ENCODE measurements at regions not wholly inside any gene's neighbourhood (a gene's known extent, or its start where the extent isn't known, plus 50 kb on each side); places are given as distances from the start of the nearest gene placed in this dataset.

DNA sequence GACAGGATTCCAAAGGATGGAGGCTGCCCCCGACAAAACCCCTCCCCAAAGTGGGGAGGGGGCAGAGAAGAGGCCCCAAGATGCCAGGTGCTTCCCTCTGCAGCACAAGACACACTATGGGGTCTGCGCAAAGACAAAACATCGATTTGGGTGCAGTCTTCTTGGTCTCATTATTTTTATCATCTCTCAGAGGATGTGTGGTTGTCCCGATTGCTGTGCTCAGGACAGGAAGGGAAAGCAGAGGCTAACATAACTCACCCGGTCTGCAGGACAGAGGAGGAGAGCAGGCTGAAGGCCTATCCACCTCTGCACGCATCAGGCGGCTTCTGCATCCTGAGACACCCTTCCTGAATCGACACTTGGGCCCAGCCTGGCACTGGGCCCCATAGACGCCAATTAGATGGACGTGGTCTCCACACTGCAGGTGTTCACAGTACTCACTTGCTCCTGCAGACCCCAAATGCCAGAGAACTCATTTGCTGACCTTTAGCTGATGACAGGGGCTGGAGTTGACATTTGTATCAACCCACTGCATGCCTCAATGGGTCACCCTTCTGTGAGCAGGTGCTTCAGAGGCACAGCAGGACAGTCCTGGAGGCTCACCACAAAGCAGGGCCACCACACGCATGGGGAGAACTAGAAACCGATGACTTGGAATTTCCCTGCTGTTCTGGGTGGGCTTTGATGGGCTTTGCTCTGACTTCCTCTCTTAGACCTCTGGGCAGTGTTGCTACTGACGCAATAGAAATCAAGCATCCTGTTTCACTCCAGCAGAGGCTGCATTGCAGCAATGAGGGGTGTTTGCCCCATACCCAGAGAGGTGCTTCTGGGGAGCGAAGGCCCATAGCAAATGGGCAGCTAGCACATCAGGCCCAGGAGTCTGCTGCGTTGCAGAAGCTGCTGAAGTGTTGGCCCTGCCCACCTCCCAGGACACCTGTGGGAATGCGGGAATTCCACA, 96.3 kb upstream of the ENPP6 start:
- DNase-seq (ENCODE audit: low read depth, low spot score) (no peak), ATAC-seq (no peak)
- ChIA-PET POLR2A (no interaction called here), CTCF (no interaction called here)
- intact Hi-C loops (cut with micrococcal nuclease; ENCODE audit: unreplicated experiment), result no loop called here
- no peaks in the 10 kb centered on the region for H3K9me3 ChIP-seq (ENCODE audit: control insufficient read depth, insufficient read depth, low read depth, low read length)
- H3K4me3 ChIP-seq (ENCODE audit: low read depth in 2 of 2, low read length in 2 of 2), result no peak overlapping the region
- in situ Hi-C loops (cut with HindIII; ENCODE audit: low pct_unique_long_range_greater_than_20kb, low sequenced_read_pairs), result no loop called here
- H3K27ac ChIP-seq (ENCODE audit: low read length), result no peak overlapping the region
- no peaks in the 10 kb centered on the region for H3K27me3 ChIP-seq (ENCODE audit: control insufficient read depth, insufficient read depth, low read length)
- no peaks in the 10 kb centered on the region for H3K36me3 ChIP-seq (ENCODE audit: control insufficient read depth, insufficient read depth, low read length)
- BruUV-seq (replicated peaks), result no TSS peak
- no peaks in the 10 kb centered on the region for H3K4me1 ChIP-seq (ENCODE audit: control insufficient read depth, insufficient read depth, low read length)
- TF ChIP-seq, protein P1, sequence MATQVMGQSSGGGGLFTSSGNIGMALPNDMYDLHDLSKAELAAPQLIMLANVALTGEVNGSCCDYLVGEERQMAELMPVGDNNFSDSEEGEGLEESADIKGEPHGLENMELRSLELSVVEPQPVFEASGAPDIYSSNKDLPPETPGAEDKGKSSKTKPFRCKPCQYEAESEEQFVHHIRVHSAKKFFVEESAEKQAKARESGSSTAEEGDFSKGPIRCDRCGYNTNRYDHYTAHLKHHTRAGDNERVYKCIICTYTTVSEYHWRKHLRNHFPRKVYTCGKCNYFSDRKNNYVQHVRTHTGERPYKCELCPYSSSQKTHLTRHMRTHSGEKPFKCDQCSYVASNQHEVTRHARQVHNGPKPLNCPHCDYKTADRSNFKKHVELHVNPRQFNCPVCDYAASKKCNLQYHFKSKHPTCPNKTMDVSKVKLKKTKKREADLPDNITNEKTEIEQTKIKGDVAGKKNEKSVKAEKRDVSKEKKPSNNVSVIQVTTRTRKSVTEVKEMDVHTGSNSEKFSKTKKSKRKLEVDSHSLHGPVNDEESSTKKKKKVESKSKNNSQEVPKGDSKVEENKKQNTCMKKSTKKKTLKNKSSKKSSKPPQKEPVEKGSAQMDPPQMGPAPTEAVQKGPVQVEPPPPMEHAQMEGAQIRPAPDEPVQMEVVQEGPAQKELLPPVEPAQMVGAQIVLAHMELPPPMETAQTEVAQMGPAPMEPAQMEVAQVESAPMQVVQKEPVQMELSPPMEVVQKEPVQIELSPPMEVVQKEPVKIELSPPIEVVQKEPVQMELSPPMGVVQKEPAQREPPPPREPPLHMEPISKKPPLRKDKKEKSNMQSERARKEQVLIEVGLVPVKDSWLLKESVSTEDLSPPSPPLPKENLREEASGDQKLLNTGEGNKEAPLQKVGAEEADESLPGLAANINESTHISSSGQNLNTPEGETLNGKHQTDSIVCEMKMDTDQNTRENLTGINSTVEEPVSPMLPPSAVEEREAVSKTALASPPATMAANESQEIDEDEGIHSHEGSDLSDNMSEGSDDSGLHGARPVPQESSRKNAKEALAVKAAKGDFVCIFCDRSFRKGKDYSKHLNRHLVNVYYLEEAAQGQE (IDR thresholded peaks at IDR 0.05; ENCODE audit: insufficient read depth in 1 of 2, low read depth in 2 of 2, low read length in 1 of 2), result no peak
- TF ChIP-seq CTCF (IDR thresholded peaks at IDR 0.05) (no peak), POLR2AphosphoS5 (IDR thresholded peaks at IDR 0.05; ENCODE audit: low read depth, low read length) (no peak), SIN3A (IDR thresholded peaks at IDR 0.05; ENCODE audit: borderline replicate concordance, insufficient read depth, low read depth, low read length) (no peak), TCF7L2 (IDR thresholded peaks at IDR 0.05; ENCODE audit: low read depth, low read length) (no peak)

GRCh38 chr4:184313058-184313581, 95.4 kb upstream of the ENPP6 start:
- Histone ChIP-seq H3K4me1 (ENCODE audit: control insufficient read depth, insufficient read depth, low read length) (no peaks in the 10 kb centered on the region), H3K9me3 (ENCODE audit: control insufficient read depth, insufficient read depth, low read depth, low read length) (no peaks in the 10 kb centered on the region), H3K4me3 (ENCODE audit: low read depth in 2 of 2, low read length in 2 of 2) (no peak overlapping the region), H3K27ac (ENCODE audit: low read length) (no peak overlapping the region), H3K36me3 (ENCODE audit: control insufficient read depth, insufficient read depth, low read length) (no peaks in the 10 kb centered on the region), H3K27me3 (ENCODE audit: control insufficient read depth, insufficient read depth, low read length) (no peaks in the 10 kb centered on the region)
- TF ChIP-seq SIN3A (IDR thresholded peaks at IDR 0.05; ENCODE audit: borderline replicate concordance, insufficient read depth, low read depth, low read length), result no peak
- no peak for TF ChIP-seq TCF7L2 (IDR thresholded peaks at IDR 0.05; ENCODE audit: low read depth, low read length)
- TF ChIP-seq CTCF (IDR thresholded peaks at IDR 0.05), result no peak
- TF ChIP-seq POLR2AphosphoS5 (IDR thresholded peaks at IDR 0.05; ENCODE audit: low read depth, low read length), result no peak
- TF ChIP-seq, protein P1 (IDR thresholded peaks at IDR 0.05; ENCODE audit: insufficient read depth in 1 of 2, low read depth in 2 of 2, low read length in 1 of 2), result no peak
- ATAC-seq (no peak), DNase-seq (ENCODE audit: low read depth, low spot score) (no peak)
- intact Hi-C loops (cut with micrococcal nuclease; ENCODE audit: unreplicated experiment) (no loop called here), in situ Hi-C loops (cut with HindIII; ENCODE audit: low pct_unique_long_range_greater_than_20kb, low sequenced_read_pairs) (no loop called here)
- ChIA-PET CTCF (no interaction called here), POLR2A (no interaction called here)
- BruUV-seq (replicated peaks), result no TSS peak

Data from Panc1 (cell line).